ENCODE measurements at regions not wholly inside any gene's neighbourhood (a gene's known extent, or its start where the extent isn't known, plus 50 kb on each side); places are given as distances from the start of the nearest gene placed in this dataset.

DNA sequence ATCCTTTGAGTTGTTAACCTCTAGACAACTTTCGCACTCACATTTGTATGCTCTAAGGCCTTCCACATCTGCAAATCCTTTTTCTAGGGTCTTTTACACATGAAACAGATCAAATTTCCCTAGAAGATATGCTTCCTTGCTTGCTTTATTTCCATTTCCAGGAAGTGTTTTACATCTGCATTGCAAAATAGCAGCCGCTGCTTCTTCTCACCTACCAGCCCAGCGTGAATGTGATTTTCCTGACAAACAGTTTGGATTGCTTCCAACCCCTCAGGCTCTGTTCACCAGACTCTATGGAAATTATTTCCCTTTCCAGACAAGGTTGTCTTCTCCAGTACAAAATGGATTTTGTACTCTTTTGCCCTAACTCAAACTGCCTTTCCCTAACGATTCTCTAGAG, 50.9 kb upstream of the PAPSS2 start:
- no peak for TF ChIP-seq POLR2A (IDR thresholded peaks at IDR 0.05)
- TF ChIP-seq, protein P1, sequence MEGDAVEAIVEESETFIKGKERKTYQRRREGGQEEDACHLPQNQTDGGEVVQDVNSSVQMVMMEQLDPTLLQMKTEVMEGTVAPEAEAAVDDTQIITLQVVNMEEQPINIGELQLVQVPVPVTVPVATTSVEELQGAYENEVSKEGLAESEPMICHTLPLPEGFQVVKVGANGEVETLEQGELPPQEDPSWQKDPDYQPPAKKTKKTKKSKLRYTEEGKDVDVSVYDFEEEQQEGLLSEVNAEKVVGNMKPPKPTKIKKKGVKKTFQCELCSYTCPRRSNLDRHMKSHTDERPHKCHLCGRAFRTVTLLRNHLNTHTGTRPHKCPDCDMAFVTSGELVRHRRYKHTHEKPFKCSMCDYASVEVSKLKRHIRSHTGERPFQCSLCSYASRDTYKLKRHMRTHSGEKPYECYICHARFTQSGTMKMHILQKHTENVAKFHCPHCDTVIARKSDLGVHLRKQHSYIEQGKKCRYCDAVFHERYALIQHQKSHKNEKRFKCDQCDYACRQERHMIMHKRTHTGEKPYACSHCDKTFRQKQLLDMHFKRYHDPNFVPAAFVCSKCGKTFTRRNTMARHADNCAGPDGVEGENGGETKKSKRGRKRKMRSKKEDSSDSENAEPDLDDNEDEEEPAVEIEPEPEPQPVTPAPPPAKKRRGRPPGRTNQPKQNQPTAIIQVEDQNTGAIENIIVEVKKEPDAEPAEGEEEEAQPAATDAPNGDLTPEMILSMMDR (IDR thresholded peaks at IDR 0.05): no peak
- TF ChIP-seq EP300 (IDR thresholded peaks at IDR 0.05): no peak

Measured in tibial nerve (tissue), 4 donors.